Endothelial cell of umbilical vein (primary cell): ENCODE measurements at regions not wholly inside any gene's neighbourhood (a gene's known extent, or its start where the extent isn't known, plus 50 kb on each side); places are given as distances from the start of the nearest gene placed in this dataset.

Experiments
- BruUV-seq: library from RNA; stranded (reverse); fragments of 400-500 nt; replicated peaks from 2 replicates; lab custom pipeline; 2021; lab: Mats Ljungman, UMichigan
- CTCF ChIA-PET: fragments of 300-600, 350-600 bp; sonication (Branson Sonifier 250); formaldehyde crosslinking; loops from one replicate; lab custom pipeline; 2021; ENCODE audit warnings: antibody characterized with exemption, inconsistent platforms; lab: Charles Lee
- POLR2A ChIA-PET: fragments of 300-600, 350-600 bp; sonication (Branson Sonifier 250); formaldehyde crosslinking; loops from one replicate; lab custom pipeline; 2021; ENCODE audit warnings: antibody characterized with exemption, inconsistent platforms; lab: Charles Lee
- DNase-seq: peaks from one replicate; pipeline ENCODE4 v3.0.0-alpha.2; 2011; ENCODE audit warnings: low read depth, low spot score
- FAIRE-seq: peaks from 2 replicates; lab custom pipeline; 2011; peaks lifted over from hg19 to GRCh38; lab: Jason Lieb, UNC
- H2AFZ ChIP-seq: 2 replicates; pipeline ENCODE4 v1.6.0; 2012; ENCODE audit warnings: low read depth, low read length, control low read depth, inconsistent platforms
- H3K27ac ChIP-seq: 2 replicates; pipeline ENCODE4 v1.5.1; 2011; ENCODE audit warnings: low read depth, mild to moderate bottlenecking, control low read depth, low read length, moderate library complexity; ENCODE audit not compliant: insufficient read depth
- H3K27me3 ChIP-seq, 2 experiments: 2 replicates each; pipeline versions ENCODE4 v1.6.0 to v1.6.1; 2011; ENCODE audit warnings: low read length in 2 of 2, mixed read lengths in 1 of 2; ENCODE audit not compliant: control insufficient read depth in 2 of 2, insufficient read depth in 2 of 2
- H3K36me3 ChIP-seq, 2 experiments: 2 replicates in 1 of 2; 3 replicates in 1 of 2; pipeline ENCODE4 v1.5.1; 2011; ENCODE audit warnings: low read length in 2 of 2, mild to moderate bottlenecking in 1 of 2, moderate library complexity in 1 of 2; ENCODE audit not compliant: control insufficient read depth in 2 of 2, insufficient read depth in 2 of 2; ENCODE audit errors: extremely low read depth in 1 of 2
- H3K4me1 ChIP-seq: 3 replicates; pipeline ENCODE4 v1.5.1; 2011; ENCODE audit warnings: mild to moderate bottlenecking, low read length; ENCODE audit not compliant: control insufficient read depth, insufficient read depth; ENCODE audit errors: extremely low read depth
- H3K4me2 ChIP-seq: 2 replicates; pipeline ENCODE4 v1.6.1; 2011; ENCODE audit warnings: low read length, control low read depth, mixed read lengths; ENCODE audit not compliant: insufficient read depth
- H3K4me3 ChIP-seq, 3 experiments: fragments of 200-600 bp in 1 of 3; sonication (generic), shearing (Covaris generic) in 1 of 3; replicated peaks in 1 of 3; 2 replicates each; pipeline ENCODE4 v1.5.1; 2011 to 2016; ENCODE audit warnings: control low read depth in 3 of 3, low read length in 3 of 3, mild to moderate bottlenecking in 2 of 3, inconsistent platforms in 1 of 3, low read depth in 1 of 3, moderate library complexity in 1 of 3; ENCODE audit not compliant: insufficient read depth in 1 of 3
- H3K79me2 ChIP-seq: 2 replicates; pipeline ENCODE4 v1.6.0; 2012; ENCODE audit warnings: low read length, inconsistent platforms; ENCODE audit not compliant: control insufficient read depth, insufficient read depth
- H3K9ac ChIP-seq: replicated peaks from 2 replicates; pipeline ENCODE3; 2011; ENCODE audit warnings: low read length, control low read depth; ENCODE audit not compliant: insufficient read depth; ENCODE audit errors: extremely low read depth
- H3K9me1 ChIP-seq: replicated peaks from 3 replicates; pipeline ENCODE4 v1.6.0; 2011; ENCODE audit warnings: mild to moderate bottlenecking, low read length; ENCODE audit not compliant: control insufficient read depth, insufficient read depth; ENCODE audit errors: extremely low read depth
- H3K9me3 ChIP-seq: replicated peaks from 2 replicates; pipeline ENCODE4 v1.5.1; 2012; ENCODE audit warnings: low read length, inconsistent platforms; ENCODE audit not compliant: control insufficient read depth, insufficient read depth
- H4K20me1 ChIP-seq: replicated peaks from 2 replicates; pipeline ENCODE3; 2011; ENCODE audit warnings: mild to moderate bottlenecking, low read length; ENCODE audit not compliant: control insufficient read depth, insufficient read depth; ENCODE audit errors: extremely low read depth
- CTCF ChIP-seq, 2 donors: IDR thresholded peaks; 1 replicate in 1 of 2; 2 replicates in 1 of 2; pipeline ENCODE4 v1.5.1; 2011; ENCODE audit warnings: low read length in 2 of 2, mild to moderate bottlenecking in 2 of 2, moderate library complexity in 2 of 2, control low read depth in 1 of 2, inconsistent platforms in 1 of 2, low read depth in 1 of 2; ENCODE audit not compliant: insufficient read depth in 1 of 2; ENCODE audit errors: extremely low read depth in 1 of 2
- EZH2 ChIP-seq: IDR thresholded peaks from 2 replicates; pipeline ENCODE4 v1.6.1; 2012; ENCODE audit warnings: borderline replicate concordance, low read depth, mild to moderate bottlenecking, moderate library complexity, low read length, inconsistent platforms; ENCODE audit not compliant: severe bottlenecking
- GATA2 ChIP-seq: IDR thresholded peaks from 2 replicates; pipeline ENCODE4 v1.7.0; 2011; ENCODE audit warnings: low read depth, mild to moderate bottlenecking, moderate library complexity, mixed read lengths, low read length; ENCODE audit not compliant: insufficient read length, insufficient read depth
- MAX ChIP-seq: IDR thresholded peaks from 2 replicates; pipeline ENCODE4 v1.6.1; 2011; ENCODE audit not compliant: insufficient read depth, insufficient read length
- dilution Hi-C: fragments of 300-500 bp; cut with MboI; formaldehyde crosslinking; loops from one replicate; pipeline ENCODE4 v1.15.0; 2019; ENCODE audit warnings: low sequenced_read_pairs; ENCODE audit not compliant: extremely low pct_ligation_motif_present
- intact Hi-C: fragments of 100-400 bp; cut with micrococcal nuclease; formaldehyde crosslinking; loops from one replicate; pipeline ENCODE4 v1.10.0; 2022

- H3K27me3 ChIP-seq = no peaks in the 10 kb centered on the region
- H3K9ac ChIP-seq = no peak overlapping the region
- intact Hi-C loops (no loop called here), dilution Hi-C loops (no loop called here)
- TF ChIP-seq EZH2 (no peak), CTCF (IDR thresholded peaks at IDR 0.05; ENCODE audit: extremely low read depth in 1 of 2, insufficient read depth in 1 of 2, low read depth in 1 of 2, low read length in 2 of 2) (no peak), GATA2 (no peak), MAX (no peak)
- peaks cover 18% of the 10 kb centered on the region for H3K4me1 ChIP-seq
- no peak overlapping the region for H3K4me2 ChIP-seq
- ChIA-PET CTCF (interaction anchor here (1.6 to 2.7 kb wide), 3 partner anchors 10 to 307 kb away, joined by 3 to 6 read pairs (median 3); no protein-coding TSS in a partner anchor), POLR2A (no interaction called here)
- no peaks in the 10 kb centered on the region for H3K9me3 ChIP-seq
- no peak for DNase-seq
- H3K36me3 ChIP-seq = no peaks in the 10 kb centered on the region
- FAIRE-seq = no peak
- BruUV-seq = no TSS peak
- no peak overlapping the region for H2AFZ ChIP-seq
- H4K20me1 ChIP-seq = peaks cover 3% of the 10 kb centered on the region
- H3K27ac ChIP-seq = no peak overlapping the region
- H3K4me3 ChIP-seq = no peak overlapping the region
- H3K79me2 ChIP-seq = no peaks in the 10 kb centered on the region
- H3K9me1 ChIP-seq = no peaks in the 10 kb centered on the region
Observed at GRCh38 chr16:85560932-85561247, 52.2 kb upstream of the GSE1 start.
